IPS-18a (cell line): ENCODE measurements at regions not wholly inside any gene's neighbourhood (a gene's known extent, or its start where the extent isn't known, plus 50 kb on each side); places are given as distances from the start of the nearest gene placed in this dataset.

Experiments used
- H3K27ac ChIP-seq: one replicate; pipeline ENCODE4 v1.5.1; 2013; ENCODE audit warnings: low read length
- H3K27me3 ChIP-seq: one replicate; pipeline ENCODE4 v1.6.1; 2013; ENCODE audit warnings: mild to moderate bottlenecking, low read length; ENCODE audit not compliant: control insufficient read depth, insufficient read depth
- H3K36me3 ChIP-seq: one replicate; pipeline ENCODE4 v1.6.1; 2013; ENCODE audit warnings: low read depth, low read length; ENCODE audit not compliant: control insufficient read depth
- H3K4me1 ChIP-seq: one replicate; pipeline ENCODE4 v1.6.1; 2013; ENCODE audit warnings: low read depth, low read length; ENCODE audit not compliant: control insufficient read depth
- H3K4me3 ChIP-seq: one replicate; pipeline ENCODE4 v1.5.1; 2013; ENCODE audit warnings: low read length
- H3K9ac ChIP-seq: one replicate; pipeline ENCODE4 v1.6.1; 2013; ENCODE audit warnings: mild to moderate bottlenecking, low read length, moderate library complexity
- H3K9me3 ChIP-seq: one replicate; pipeline ENCODE4 v1.6.1; 2013; ENCODE audit warnings: low read depth, low read length; ENCODE audit not compliant: control insufficient read depth

- Histone ChIP-seq H3K27ac (no peak overlapping the region), H3K9me3 (no peaks in the 10 kb centered on the region), H3K4me1 (no peaks in the 10 kb centered on the region), H3K27me3 (no peaks in the 10 kb centered on the region), H3K36me3 (no peaks in the 10 kb centered on the region), H3K9ac (no peak overlapping the region), H3K4me3 (no peak overlapping the region)
Observed at GRCh38 chr12:108063192-108063591, 65.9 kb upstream of the WSCD2 start.

GRCh38 chr12:108065069-108065468 is 64.0 kb upstream of the WSCD2 start:
- no peak overlapping the region for H3K27ac ChIP-seq
- no peak overlapping the region for H3K9ac ChIP-seq
- no peaks in the 10 kb centered on the region for H3K9me3 ChIP-seq
- H3K36me3 ChIP-seq = no peaks in the 10 kb centered on the region
- no peaks in the 10 kb centered on the region for H3K27me3 ChIP-seq
- no peak overlapping the region for H3K4me3 ChIP-seq
- H3K4me1 ChIP-seq = no peaks in the 10 kb centered on the region

DNA sequence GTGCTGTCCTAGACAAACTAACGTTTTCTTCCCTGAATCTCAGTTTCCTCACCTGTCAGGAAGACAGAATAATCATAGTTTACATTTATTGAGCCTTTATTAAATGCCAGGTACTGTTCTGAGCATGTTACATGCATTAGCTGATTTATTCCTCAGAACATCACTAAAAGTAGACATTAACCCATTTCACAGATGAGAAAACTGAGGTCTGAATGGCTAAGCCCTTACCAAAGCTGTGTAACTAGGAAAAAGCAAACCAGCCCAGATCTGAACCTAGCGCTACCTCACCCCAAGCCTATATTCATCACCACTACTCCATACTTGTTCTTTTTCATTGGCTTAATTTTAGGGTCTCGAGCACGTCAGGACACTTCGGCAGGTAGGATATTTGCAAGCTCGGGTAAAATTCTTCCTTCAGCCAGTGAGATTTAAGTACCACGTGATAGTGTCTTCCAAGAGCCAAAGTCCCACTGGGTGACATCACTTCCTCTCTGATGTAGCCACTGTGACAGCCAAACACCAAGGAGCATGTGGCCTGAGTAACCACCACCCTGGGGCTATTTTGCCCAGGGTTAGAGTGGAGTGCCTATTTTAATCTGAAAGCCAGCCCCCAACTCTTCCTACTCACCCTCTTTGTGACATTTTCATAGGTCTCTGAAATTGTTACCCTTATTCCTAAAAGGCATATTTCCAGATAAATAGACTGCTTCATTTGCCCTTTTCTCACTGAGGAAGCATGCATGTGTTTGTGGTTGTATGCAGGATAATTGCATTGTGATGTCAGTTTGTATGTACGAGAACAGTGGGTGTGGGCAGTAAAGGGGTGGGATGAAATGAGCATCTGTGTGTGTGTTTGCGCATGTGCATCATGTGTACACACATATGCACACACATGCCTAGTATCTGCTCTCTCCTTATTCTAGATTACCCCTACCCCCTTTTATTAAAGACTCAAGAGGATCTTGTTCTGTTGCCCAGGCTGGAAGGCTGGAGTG is 62.2 kb upstream of the WSCD2 start:
- no peaks in the 10 kb centered on the region for H3K27me3 ChIP-seq
- no peaks in the 10 kb centered on the region for H3K4me1 ChIP-seq
- no peaks in the 10 kb centered on the region for H3K9me3 ChIP-seq
- no peak overlapping the region for H3K9ac ChIP-seq
- no peak overlapping the region for H3K4me3 ChIP-seq
- no peaks in the 10 kb centered on the region for H3K36me3 ChIP-seq
- H3K27ac ChIP-seq = no peak overlapping the region

DNA sequence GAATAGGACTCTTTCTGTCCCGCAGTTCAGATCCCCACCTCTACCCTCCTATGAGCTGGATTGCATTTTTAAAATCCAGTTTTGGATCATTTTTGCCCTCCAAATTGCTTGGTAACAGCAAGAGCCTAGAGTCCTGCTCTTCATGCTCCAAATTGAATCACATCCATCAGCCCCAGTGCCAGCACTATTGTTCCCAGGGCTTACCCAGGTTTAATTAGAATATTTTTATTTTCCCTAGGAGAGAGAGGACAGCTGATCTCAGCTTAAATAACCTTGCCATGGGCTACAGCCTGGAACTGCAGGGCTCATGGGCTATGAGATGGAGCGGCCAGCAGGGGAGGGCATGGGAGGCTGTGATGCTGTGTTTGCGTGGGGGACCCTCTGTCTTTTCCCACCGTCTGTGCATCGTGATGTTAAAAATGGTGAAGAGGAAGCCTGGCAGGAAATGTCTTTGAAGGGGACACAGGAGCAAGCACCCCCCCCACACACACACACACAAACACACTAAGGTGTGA is 59.4 kb upstream of the WSCD2 start:
- H3K9me3 ChIP-seq = no peaks in the 10 kb centered on the region
- H3K4me1 ChIP-seq = no peaks in the 10 kb centered on the region
- H3K9ac ChIP-seq = no peak overlapping the region
- no peaks in the 10 kb centered on the region for H3K36me3 ChIP-seq
- H3K27ac ChIP-seq = no peak overlapping the region
- H3K27me3 ChIP-seq = no peaks in the 10 kb centered on the region
- H3K4me3 ChIP-seq = no peak overlapping the region

DNA sequence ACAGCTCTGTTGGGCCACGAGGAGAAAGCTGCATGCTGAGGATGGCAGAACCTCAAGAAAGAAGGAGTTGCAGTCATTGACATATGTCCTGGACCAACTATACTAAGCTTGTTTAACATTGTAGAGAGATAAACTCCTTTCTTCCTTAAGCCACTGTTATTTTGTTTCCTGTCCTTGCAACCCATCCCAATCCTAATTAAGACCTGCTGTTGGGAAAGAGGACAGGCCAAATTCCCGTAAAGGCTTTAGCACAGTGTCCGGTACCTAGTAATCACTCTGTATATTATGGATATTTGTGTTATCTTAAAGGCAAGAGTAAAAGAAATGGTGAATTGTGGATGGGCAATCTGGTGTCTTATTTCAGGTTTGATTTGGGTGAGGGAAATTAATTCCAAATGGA is 53.5 kb upstream of the WSCD2 start:
- Histone ChIP-seq H3K9ac (no peak overlapping the region), H3K4me3 (no peak overlapping the region), H3K4me1 (no peaks in the 10 kb centered on the region), H3K9me3 (no peaks in the 10 kb centered on the region), H3K36me3 (no peaks in the 10 kb centered on the region), H3K27ac (no peak overlapping the region), H3K27me3 (no peaks in the 10 kb centered on the region)

DNA sequence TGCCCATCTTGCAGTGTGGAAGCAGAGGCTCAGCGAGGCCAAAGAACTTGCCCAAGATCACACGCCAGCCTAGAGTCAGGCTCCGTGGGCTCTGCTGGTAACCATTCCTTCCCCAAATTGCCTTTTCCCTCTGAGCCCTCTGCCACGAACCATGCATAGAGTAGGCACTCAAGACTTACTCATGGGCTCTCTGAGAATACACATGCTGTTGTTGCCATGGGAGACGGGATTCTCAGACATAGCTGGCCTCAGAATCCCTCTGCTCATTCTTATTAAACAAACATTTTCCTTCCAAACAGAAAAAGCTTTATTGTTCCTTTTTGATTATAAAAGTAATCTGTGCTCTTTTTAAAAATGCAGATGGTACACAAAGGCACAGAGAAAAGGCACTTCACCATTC is 52.5 kb upstream of the WSCD2 start:
- H3K27ac ChIP-seq = no peak overlapping the region
- no peak overlapping the region for H3K9ac ChIP-seq
- no peaks in the 10 kb centered on the region for H3K4me1 ChIP-seq
- no peaks in the 10 kb centered on the region for H3K27me3 ChIP-seq
- H3K4me3 ChIP-seq = no peak overlapping the region
- no peaks in the 10 kb centered on the region for H3K36me3 ChIP-seq
- no peaks in the 10 kb centered on the region for H3K9me3 ChIP-seq

DNA sequence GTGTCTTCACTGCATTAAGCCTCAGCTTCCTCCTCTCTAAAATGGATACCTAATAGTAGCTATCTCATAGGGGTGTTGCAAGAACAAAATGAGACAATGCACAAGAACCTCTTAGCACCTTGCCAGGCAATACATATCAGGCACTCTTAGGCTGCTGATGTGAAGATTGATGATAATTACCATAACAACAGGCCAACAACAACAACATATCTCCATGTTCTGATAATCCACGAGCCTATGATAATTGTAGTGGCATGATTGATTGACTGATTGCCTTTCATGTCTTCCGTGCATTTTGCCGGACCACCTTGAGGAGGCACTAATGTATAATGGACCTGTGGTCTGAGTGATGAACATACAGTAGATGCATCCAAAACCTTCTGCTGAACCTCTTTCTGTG is 50.7 kb upstream of the WSCD2 start:
- H3K36me3 ChIP-seq = no peaks in the 10 kb centered on the region
- no peak overlapping the region for H3K4me3 ChIP-seq
- no peak overlapping the region for H3K9ac ChIP-seq
- no peaks in the 10 kb centered on the region for H3K27me3 ChIP-seq
- H3K4me1 ChIP-seq = no peaks in the 10 kb centered on the region
- H3K9me3 ChIP-seq = no peaks in the 10 kb centered on the region
- H3K27ac ChIP-seq = no peak overlapping the region
